Umbilical cord (tissue), 1 donor: ENCODE measurements at regions not wholly inside any gene's neighbourhood (a gene's known extent, or its start where the extent isn't known, plus 50 kb on each side); places are given as distances from the start of the nearest gene placed in this dataset.
A peak's percentile ranks its signal among the peaks of the same experiment; 100 is the strongest.

Source experiments
- DNase-seq: peaks from one replicate; pipeline ENCODE4 v3.0.0-alpha.2; 2015; ENCODE audit warnings: low spot score

DNA sequence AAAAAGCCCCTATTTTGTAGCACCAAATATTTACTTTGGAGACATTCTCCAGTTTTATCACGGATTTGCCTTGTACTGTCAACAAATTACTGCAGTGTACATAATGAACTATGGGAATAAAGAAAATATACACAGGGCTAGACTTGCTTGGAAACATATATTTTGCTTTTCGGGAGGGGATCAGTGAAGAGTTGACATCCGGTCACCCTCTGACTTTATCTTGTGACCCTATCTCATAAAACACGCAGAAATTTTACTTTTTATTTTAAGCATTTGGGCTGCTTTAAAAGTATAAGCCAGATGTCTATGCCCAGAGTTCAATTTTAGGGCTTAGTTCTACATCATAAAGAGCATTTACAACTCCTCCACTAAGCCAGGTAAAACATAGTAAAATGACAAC lies 630.7 kb downstream of the TOX3 start:
- DNase-seq, result no peak

DNA sequence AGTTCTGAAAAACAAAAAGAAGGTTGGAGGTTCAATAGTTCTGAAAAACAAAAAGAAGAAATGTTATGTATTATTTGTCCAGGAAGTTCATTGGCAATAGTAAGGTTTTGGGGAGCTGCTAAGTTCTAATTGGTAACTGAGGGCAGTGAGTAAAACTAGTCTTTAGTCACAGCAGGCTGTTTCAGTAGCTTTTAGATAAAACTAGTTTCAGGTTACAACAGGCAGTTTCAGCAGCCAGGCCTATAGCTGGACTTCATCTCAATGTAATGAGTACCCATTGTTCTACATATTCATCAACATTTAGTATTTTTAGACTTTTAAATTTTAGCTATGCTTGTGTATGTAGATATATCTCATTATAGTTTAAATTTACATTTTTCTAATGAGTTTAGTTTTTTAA lies 639.3 kb downstream of the TOX3 start:
- no peak for DNase-seq

- DNase-seq, result no peak
Observed at GRCh38 chr16:51900221-51900780, 646.6 kb downstream of the TOX3 start.

DNA sequence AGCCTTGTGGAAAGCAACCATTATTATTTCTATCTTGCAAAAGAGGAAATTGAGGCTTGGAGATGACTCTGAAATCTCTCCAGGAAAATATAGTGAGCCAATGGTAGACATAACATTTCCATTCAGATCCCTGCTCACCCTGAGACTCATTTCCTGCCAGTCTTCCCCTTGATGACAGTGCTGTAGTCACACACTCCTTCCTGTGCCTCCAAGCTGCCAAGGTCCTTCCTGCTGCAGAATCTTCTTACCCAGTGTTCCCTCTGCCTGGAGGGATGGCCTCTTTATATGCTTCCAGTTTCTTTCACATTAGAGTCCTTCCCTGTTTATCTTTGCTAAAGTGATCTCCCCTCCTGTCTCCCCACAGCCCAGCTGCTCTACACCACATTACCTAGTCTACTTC lies 648.1 kb downstream of the TOX3 start:
- no peak for DNase-seq

- no peak for DNase-seq
Observed at GRCh38 chr16:51896013-51896412, 650.9 kb downstream of the TOX3 start.

GRCh38 chr16:51892293-51893007 lies 654.5 kb downstream of the TOX3 start:
- DNase-seq, result no peak

- DNase-seq, result no peak
Observed at GRCh38 chr16:51888534-51888933, 658.4 kb downstream of the TOX3 start.

- no peak for DNase-seq
Observed at GRCh38 chr16:51888016-51888415, 658.9 kb downstream of the TOX3 start.

DNA sequence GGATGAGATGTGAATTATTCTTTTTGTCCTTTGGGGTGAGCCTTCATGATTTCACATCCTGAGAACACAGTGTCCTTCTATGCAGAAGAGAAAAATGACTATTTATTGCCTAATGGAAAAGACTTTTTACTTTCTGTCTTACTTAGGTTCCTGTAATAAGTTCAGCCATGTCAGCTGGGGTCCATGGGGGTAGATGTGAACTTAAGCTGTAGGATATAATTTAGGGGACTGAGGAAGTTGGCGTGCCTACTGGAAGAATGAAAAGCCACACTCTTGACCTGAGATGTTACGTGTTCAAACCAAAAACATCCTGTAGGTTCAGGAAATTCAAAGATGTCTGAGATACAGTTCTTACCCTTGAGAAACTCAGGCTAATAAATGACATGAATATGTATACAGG lies 660.5 kb downstream of the TOX3 start:
- DNase-seq, result no peak

DNA sequence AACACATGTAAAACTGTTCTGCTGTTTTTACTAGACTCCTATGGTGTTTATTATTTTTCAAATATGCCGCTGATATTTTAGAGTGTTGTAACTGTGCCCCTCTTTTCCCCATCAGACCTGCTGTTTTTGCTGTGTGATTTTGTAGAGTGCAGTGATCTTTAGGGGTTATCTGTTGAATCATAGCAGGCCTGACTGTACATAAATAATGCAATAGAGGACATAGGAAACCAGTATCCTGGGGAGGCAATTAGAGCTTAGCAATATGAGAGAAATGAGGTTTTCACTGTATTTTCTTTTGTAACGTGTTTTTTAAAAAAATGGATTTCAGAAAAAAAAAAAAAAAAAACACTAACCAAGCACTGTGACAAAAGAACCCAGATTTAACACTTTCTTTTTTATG lies 662.2 kb downstream of the TOX3 start:
- DNase-seq, result no peak

DNA sequence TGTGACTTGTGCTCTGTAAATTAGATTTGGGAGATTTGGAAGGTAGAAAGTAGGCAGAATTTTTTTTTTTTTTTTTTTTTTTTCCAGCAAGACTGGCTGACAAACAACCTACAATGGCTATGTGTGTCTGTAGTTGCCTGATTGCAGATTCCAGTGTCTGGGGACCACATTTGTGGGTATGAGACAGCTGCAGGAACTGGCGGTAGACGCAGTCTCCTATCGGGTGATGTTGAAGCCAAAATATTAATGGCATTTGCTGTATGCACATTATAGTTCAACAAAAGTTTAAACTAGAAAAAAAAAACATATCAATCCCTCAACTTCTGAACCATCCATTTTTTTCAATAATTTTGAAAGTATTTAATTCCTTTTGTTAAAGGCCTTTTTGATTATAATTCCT lies 665.2 kb downstream of the TOX3 start:
- DNase-seq, result no peak

- DNase-seq, result peak; percentile 3
Observed at GRCh38 chr16:51880776-51881175, 666.2 kb downstream of the TOX3 start.

DNA sequence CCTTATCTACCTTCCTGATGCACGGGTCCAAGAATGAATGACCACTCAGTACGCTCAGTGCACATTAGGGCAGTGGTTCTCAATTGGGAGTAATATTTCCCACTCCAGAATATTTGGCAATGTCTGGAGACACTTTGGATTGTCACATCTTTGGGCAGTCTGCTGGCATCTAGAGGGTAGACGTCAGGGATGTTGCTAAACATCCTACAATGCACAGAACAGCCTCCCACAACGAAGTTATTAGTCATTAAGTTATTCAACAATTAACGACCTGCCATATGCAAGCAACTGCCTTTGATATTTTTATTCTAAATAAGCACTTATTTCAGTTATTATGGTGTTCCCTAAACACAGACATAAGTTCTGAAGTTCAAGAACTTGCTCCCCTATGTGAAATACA lies 669.3 kb downstream of the TOX3 start:
- DNase-seq, result no peak

DNA sequence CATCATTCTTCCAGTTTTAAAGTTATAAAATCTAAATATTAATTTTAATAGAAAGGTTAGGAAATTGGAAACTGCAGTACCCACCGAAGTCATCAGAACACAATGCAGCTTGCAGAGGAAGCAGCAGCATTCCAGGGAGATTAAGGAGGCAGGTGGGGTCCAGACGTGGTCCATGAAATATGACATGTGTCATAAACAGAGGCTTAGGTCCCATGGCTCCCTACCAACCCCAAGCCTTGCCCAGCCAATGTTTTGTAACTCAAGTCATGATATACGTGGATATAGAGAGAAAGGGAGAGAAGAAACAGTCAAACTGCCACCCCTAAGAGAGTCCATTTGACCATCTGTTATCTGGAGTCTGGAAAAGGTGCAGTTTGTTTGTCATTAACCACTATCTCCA lies 670.0 kb downstream of the TOX3 start:
- no peak for DNase-seq

GRCh38 chr16:51876601-51876875 lies 670.4 kb downstream of the TOX3 start:
- no peak for DNase-seq

DNA sequence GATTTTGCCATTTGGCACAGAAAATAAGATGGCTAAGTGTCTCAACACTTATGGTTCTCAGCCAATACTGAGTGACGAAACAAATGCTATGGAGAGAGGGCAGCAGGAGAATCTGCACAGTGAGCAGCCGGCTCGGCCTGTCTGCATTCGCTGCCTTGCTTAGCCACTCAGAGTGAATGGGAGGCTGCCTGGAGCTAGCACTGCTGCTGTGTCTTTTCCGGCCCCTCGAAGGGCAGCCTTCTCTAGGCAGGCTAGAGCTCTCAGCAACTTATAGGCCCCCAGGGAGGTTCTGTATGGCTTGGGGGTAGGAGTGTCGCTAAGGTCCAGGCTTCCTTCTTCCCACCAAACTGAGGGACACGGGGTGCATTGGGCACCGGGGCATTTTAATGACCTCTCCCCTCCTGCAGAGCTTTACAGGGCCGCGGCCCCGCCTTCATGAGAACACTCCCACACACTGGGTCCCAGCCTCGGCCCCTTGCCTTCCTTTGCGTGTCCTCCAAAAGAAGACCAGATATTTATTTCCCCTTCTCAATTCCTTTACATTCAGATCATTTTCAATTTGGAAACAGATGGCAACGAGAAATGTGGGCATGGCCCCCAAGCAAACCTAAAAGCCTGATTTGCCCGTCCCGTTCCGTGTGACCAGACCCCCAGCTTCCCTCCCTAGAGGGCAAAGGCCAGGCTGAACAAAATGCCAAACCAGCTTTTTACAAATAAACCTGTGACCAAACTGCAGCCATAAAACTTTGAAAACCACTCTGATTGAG lies 670.9 kb downstream of the TOX3 start:
- DNase-seq, result peak; percentile 4

GRCh38 chr16:51872524-51872923 lies 674.4 kb downstream of the TOX3 start:
- no peak for DNase-seq

GRCh38 chr16:51870296-51870854 lies 676.6 kb downstream of the TOX3 start:
- DNase-seq, result no peak

DNA sequence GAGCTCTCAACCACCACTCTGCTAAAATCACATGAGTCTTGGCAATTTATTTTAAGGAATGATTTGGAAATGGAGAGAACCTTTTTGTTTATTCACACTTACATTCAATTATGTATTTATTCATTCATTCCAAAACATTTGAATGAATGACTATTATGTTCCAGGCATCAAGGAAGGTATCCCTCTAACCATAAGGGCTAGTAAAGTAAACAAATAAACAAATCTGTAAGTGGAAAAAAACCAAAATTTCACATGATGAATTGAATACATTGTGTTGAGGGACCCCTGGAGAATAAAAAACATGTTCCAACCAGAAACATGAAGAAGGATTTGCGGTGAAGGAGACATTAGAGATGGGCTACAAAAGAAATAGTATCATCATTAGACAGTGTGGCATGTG lies 677.8 kb downstream of the TOX3 start:
- DNase-seq, result no peak

- DNase-seq, result no peak
Observed at GRCh38 chr16:51868631-51869030, 678.3 kb downstream of the TOX3 start.

DNA sequence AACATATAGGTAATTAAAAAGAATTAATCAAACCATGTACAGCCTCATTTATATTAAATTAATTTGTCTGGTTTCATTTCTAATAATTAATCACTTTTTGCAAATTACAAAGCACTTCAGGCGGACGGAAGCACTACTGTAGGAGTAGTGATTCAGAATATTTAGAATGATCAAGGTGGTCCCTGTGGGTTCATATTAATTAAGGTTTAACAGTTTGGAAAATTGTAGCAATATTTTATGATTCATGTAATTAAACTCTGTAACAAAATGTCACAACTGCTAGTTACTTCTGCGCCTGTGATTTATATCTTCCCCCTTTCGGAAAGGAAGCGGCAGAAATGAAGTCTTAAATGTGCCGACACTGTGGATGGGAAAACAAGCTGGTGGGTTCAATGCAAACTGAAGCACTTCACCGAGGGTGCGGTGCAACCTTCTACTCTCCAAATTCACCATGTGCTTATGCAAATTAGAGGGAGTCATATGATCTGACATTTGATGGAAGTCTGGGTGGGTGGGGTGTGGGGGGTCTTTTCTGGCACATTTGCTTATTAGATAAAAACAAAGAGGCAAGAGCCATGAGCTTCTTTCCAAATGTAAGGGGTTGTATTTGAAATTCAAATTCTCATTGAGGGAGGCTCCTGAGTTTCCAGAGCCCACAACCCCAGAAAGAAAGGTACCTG lies 679.4 kb downstream of the TOX3 start:
- DNase-seq, result no peak

- DNase-seq, result no peak
Observed at GRCh38 chr16:51864575-51864974, 682.4 kb downstream of the TOX3 start.
